SK-N-SH (cell line): ENCODE measurements at regions not wholly inside any gene's neighbourhood (a gene's known extent, or its start where the extent isn't known, plus 50 kb on each side); places are given as distances from the start of the nearest gene placed in this dataset.

Source experiments
- CTCF ChIA-PET: fragments of 300-600, 350-600 bp; formaldehyde crosslinking; extraction: SDS; loops from one replicate; lab custom pipeline; 2021; lab: Yijun Ruan, JAX
- POLR2A ChIA-PET: fragments of 350-600 bp; sonication (Branson Sonifier 250); formaldehyde crosslinking; extraction: SDS; loops from one replicate; lab custom pipeline; 2020; ENCODE audit warnings: antibody characterized with exemption, inconsistent platforms; lab: Yijun Ruan, JAX
- DNase-seq: peaks from one replicate; pipeline ENCODE4 v3.0.0; 2012
- H2AFZ ChIP-seq: fragments of 200-600 bp; sonication (generic); 2 replicates; pipeline ENCODE4 v1.8.1; 2016; ENCODE audit warnings: antibody characterized with exemption, mild to moderate bottlenecking, low read depth
- H3F3A ChIP-seq: fragments of 200-600 bp; sonication (generic); replicated peaks from 2 replicates; pipeline ENCODE3; 2016; ENCODE audit warnings: antibody characterized with exemption, mild to moderate bottlenecking; ENCODE audit not compliant: insufficient read depth
- H3K27ac ChIP-seq, 2 experiments: fragments of 200-500 bp in 1 of 2; fragments of 200-600 bp in 1 of 2; sonication (Bioruptor generic) in 1 of 2; sonication (generic), shearing (Covaris generic) in 1 of 2; 2 replicates each; pipeline versions ENCODE4 v1.5.1 to v1.6.1; 2014 to 2016; ENCODE audit warnings: low read depth in 2 of 2, inconsistent platforms in 1 of 2, low read length in 1 of 2, mild to moderate bottlenecking in 1 of 2, mixed read lengths in 1 of 2
- H3K27me3 ChIP-seq: fragments of 200-600 bp; sonication (generic), shearing (Covaris generic); 2 replicates; pipeline ENCODE4 v1.6.1; 2016; ENCODE audit warnings: mixed run types; ENCODE audit not compliant: insufficient read depth
- H3K36me3 ChIP-seq, 2 experiments: fragments of 200-500 bp in 1 of 2; fragments of 200-600 bp in 1 of 2; sonication (Bioruptor generic) in 1 of 2; sonication (generic) in 1 of 2; replicated peaks in 1 of 2; 2 replicates each; pipeline versions ENCODE3 to v1.5.1; 2014 to 2016; ENCODE audit warnings: low read length in 1 of 2, mild to moderate bottlenecking in 1 of 2; ENCODE audit not compliant: insufficient read depth in 2 of 2, control insufficient read depth in 1 of 2
- H3K4me1 ChIP-seq, 2 experiments: fragments of 200-500 bp in 1 of 2; fragments of 200-600 bp in 1 of 2; sonication (Bioruptor generic) in 1 of 2; sonication (generic), shearing (Covaris generic) in 1 of 2; 2 replicates each; pipeline versions ENCODE4 v1.5.1 to v1.6.1; 2014 to 2016; ENCODE audit warnings: low read depth in 1 of 2, low read length in 1 of 2, mixed run types in 1 of 2; ENCODE audit not compliant: insufficient read depth in 2 of 2, control insufficient read depth in 1 of 2
- H3K4me2 ChIP-seq: fragments of 200-600 bp; sonication (generic), shearing (Covaris generic); 2 replicates; pipeline ENCODE4 v1.6.1; 2017; ENCODE audit warnings: mixed run types
- H3K4me3 ChIP-seq, 2 experiments: fragments of 200-500 bp in 1 of 2; fragments of 200-600 bp in 1 of 2; sonication (Bioruptor generic) in 1 of 2; sonication (generic), shearing (Covaris generic) in 1 of 2; 2 replicates each; pipeline versions ENCODE4 v1.5.1 to v1.8.1; 2014 to 2016; ENCODE audit warnings: low read depth in 2 of 2, inconsistent platforms in 1 of 2, low read length in 1 of 2, mild to moderate bottlenecking in 1 of 2, mixed read lengths in 1 of 2, moderate library complexity in 1 of 2
- H3K79me2 ChIP-seq: fragments of 200-600 bp; sonication (generic); 2 replicates; pipeline ENCODE4 v1.8.1; 2017; ENCODE audit warnings: mild to moderate bottlenecking; ENCODE audit not compliant: insufficient read depth
- H3K9ac ChIP-seq: fragments of 200-600 bp; sonication (generic); 2 replicates; pipeline ENCODE4 v1.6.1; 2017; ENCODE audit warnings: mixed run types
- H3K9me2 ChIP-seq: fragments of 200-600 bp; sonication (generic); 2 replicates; pipeline ENCODE4 v1.6.1; 2017; ENCODE audit warnings: mixed run types
- H3K9me3 ChIP-seq: fragments of 200-600 bp; sonication (generic); 2 replicates; pipeline ENCODE4 v1.6.1; 2017; ENCODE audit warnings: mixed run types, mild to moderate bottlenecking, moderate library complexity
- H4K20me1 ChIP-seq: fragments of 200-600 bp; sonication (generic); 2 replicates; pipeline ENCODE4 v1.6.1; 2017; ENCODE audit warnings: mild to moderate bottlenecking, mixed run types; ENCODE audit not compliant: insufficient read depth
- CHD2 ChIP-seq: fragments of 150-350 bp; IDR thresholded peaks from 2 replicates; pipeline ENCODE4 v1.6.1; 2018; ENCODE audit warnings: low read length; ENCODE audit not compliant: partially characterized antibody
- ELF1 ChIP-seq: IDR thresholded peaks from 2 replicates; pipeline ENCODE4 v1.4.0; 2012
- EP300 ChIP-seq, 2 experiments: IDR thresholded peaks; 2 replicates each; pipeline versions ENCODE4 v1.4.0 to v1.6.1; 2012; ENCODE audit warnings: borderline replicate concordance in 1 of 2, low read depth in 1 of 2, low read length in 1 of 2
- EZH2phosphoT487 ChIP-seq: fragments of 200-600 bp; sonication (generic); IDR thresholded peaks from 2 replicates; pipeline ENCODE4 v1.6.1; 2017; ENCODE audit warnings: low read depth, mixed run types, mild to moderate bottlenecking, antibody characterized with exemption, moderate library complexity, borderline replicate concordance
- FOXM1 ChIP-seq: IDR thresholded peaks from 2 replicates; pipeline ENCODE4 v1.4.0; 2012; ENCODE audit warnings: low read depth, mild to moderate bottlenecking
- GATA2 ChIP-seq: sonication (generic); formaldehyde crosslinking; IDR thresholded peaks from 2 replicates; pipeline ENCODE4 v1.5.0; 2020; ENCODE audit warnings: mild to moderate bottlenecking, missing genetic modification reagents
- JUND ChIP-seq: IDR thresholded peaks from 2 replicates; pipeline ENCODE4 v1.4.0; 2012
- MEF2A ChIP-seq: IDR thresholded peaks from 2 replicates; pipeline ENCODE4 v1.4.0; 2012; ENCODE audit warnings: low read depth, borderline replicate concordance
- NFIC ChIP-seq: IDR thresholded peaks from 2 replicates; pipeline ENCODE4 v1.4.0; 2012; ENCODE audit warnings: borderline replicate concordance
- RAD21 ChIP-seq: IDR thresholded peaks from 2 replicates; pipeline ENCODE4 v1.6.1; 2012; ENCODE audit warnings: mild to moderate bottlenecking, low read length
- RFX5 ChIP-seq: IDR thresholded peaks from 2 replicates; pipeline ENCODE4 v1.6.1; 2012; ENCODE audit warnings: mild to moderate bottlenecking, improper control_type of control experiment, low read length
- SIN3A ChIP-seq: IDR thresholded peaks from 2 replicates; pipeline ENCODE4 v1.6.1; 2012; ENCODE audit warnings: low read depth, mild to moderate bottlenecking, low read length, moderate library complexity, borderline replicate concordance
- SMC3 ChIP-seq: IDR thresholded peaks from 2 replicates; pipeline ENCODE4 v1.6.1; 2012; ENCODE audit warnings: low read depth, low read length, improper control_type of control experiment
- YY1 ChIP-seq: IDR thresholded peaks from 2 replicates; pipeline ENCODE4 v1.4.0; 2012; ENCODE audit warnings: low read depth, mild to moderate bottlenecking
- WGBS: methylation state at CpG from one replicate; pipeline ENCODE4 v1.1.6; 2017; ENCODE audit warnings: low lambda C conversion rate; 5-methylcytosine and 5-hydroxymethylcytosine counted together
- TF ChIP-seq, protein P1 (sequence below): IDR thresholded peaks from 2 replicates; pipeline ENCODE4 v1.6.1; 2012; ENCODE audit warnings: mild to moderate bottlenecking, low read depth, low read length, moderate library complexity
- TF ChIP-seq, protein P2 (sequence below): fragments of 150-350 bp; IDR thresholded peaks from 2 replicates; pipeline ENCODE4 v1.6.1; 2016; ENCODE audit warnings: mild to moderate bottlenecking, low read depth, low read length
- TF ChIP-seq, protein P3 (sequence below): IDR thresholded peaks from 2 replicates; pipeline ENCODE4 v1.4.0; 2012; ENCODE audit warnings: low read depth, borderline replicate concordance
- TF ChIP-seq, protein P4 (sequence below): IDR thresholded peaks from 2 replicates; pipeline ENCODE4 v1.4.0; 2012; ENCODE audit warnings: low read depth, borderline replicate concordance

DNA sequence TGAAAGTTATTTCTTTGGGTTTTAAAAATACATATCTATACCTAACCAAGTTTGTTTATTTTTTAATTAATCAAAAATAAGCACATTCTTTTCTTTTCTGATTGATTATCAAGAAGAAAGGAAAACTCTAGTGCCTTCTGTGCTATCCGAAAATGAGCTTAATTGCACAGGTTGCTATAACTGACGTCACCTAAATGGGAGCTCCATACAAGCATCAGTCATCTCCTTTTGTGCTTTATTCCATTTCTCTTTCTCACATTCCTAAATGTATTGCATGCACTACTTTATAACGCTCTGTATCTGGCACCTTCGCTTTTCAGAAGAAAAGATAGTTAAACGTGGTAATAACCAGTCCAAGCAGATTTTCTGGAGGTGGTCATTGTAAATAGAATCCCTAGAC lies 675.0 kb downstream of the STPG2 start (continued):
- TF ChIP-seq, protein P1, sequence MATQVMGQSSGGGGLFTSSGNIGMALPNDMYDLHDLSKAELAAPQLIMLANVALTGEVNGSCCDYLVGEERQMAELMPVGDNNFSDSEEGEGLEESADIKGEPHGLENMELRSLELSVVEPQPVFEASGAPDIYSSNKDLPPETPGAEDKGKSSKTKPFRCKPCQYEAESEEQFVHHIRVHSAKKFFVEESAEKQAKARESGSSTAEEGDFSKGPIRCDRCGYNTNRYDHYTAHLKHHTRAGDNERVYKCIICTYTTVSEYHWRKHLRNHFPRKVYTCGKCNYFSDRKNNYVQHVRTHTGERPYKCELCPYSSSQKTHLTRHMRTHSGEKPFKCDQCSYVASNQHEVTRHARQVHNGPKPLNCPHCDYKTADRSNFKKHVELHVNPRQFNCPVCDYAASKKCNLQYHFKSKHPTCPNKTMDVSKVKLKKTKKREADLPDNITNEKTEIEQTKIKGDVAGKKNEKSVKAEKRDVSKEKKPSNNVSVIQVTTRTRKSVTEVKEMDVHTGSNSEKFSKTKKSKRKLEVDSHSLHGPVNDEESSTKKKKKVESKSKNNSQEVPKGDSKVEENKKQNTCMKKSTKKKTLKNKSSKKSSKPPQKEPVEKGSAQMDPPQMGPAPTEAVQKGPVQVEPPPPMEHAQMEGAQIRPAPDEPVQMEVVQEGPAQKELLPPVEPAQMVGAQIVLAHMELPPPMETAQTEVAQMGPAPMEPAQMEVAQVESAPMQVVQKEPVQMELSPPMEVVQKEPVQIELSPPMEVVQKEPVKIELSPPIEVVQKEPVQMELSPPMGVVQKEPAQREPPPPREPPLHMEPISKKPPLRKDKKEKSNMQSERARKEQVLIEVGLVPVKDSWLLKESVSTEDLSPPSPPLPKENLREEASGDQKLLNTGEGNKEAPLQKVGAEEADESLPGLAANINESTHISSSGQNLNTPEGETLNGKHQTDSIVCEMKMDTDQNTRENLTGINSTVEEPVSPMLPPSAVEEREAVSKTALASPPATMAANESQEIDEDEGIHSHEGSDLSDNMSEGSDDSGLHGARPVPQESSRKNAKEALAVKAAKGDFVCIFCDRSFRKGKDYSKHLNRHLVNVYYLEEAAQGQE, result no peak
- no peak for TF ChIP-seq RFX5
- no peak for TF ChIP-seq EZH2phosphoT487
- no peak for TF ChIP-seq MEF2A
- TF ChIP-seq FOXM1, result no peak
- no peak for TF ChIP-seq CHD2
- TF ChIP-seq NFIC, result no peak
- no peak for TF ChIP-seq SIN3A
- TF ChIP-seq, all 33 proteins: peak for 0

DNA sequence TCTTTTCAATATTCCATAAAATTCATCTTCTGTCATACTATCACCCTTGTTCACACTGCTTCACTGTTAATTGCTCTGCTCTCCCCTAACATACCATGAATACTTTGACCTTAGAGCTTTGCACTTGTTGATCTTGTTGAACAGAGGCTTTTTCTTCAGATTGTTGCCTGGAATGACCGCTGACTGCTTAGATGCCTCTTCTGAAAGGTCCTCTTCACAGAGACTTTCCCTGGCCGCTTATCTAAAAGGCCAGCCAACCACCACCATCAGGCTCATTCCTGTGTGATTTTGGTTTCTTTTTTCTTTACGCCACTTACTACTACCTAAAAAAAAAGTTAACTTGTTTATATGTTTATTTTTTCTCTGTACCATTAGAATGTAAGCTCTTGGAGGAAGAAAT lies 667.7 kb downstream of the STPG2 start:
- Histone ChIP-seq H3K9ac (no peak overlapping the region), H3K4me1 (no peaks in the 10 kb centered on the region), H2AFZ (no peak overlapping the region), H3K9me3 (no peaks in the 10 kb centered on the region), H4K20me1 (no peaks in the 10 kb centered on the region), H3K27me3 (no peaks in the 10 kb centered on the region), H3K4me3 (no peak overlapping the region), H3K27ac (no peak overlapping the region), H3K36me3 (no peaks in the 10 kb centered on the region), H3K79me2 (no peaks in the 10 kb centered on the region), H3K9me2 (no peaks in the 10 kb centered on the region), H3F3A (no peaks in the 10 kb centered on the region), H3K4me2 (no peak overlapping the region)
- POLR2A ChIA-PET, result no interaction called here
- 74% methylated on average over 3 of the region's 3 CpGs for WGBS
- CTCF ChIA-PET, result no interaction called here
- TF ChIP-seq ELF1 (no peak), EP300 (IDR thresholded peaks at IDR 0.05; ENCODE audit: borderline replicate concordance in 1 of 2, low read depth in 1 of 2, low read length in 1 of 2) (no peak), SMC3 (no peak), YY1 (no peak), GATA2 (CRISPR knock-in tag) (no peak), JUND (no peak), CHD2 (no peak), FOXM1 (no peak), RAD21 (no peak)
- TF ChIP-seq, protein P2, sequence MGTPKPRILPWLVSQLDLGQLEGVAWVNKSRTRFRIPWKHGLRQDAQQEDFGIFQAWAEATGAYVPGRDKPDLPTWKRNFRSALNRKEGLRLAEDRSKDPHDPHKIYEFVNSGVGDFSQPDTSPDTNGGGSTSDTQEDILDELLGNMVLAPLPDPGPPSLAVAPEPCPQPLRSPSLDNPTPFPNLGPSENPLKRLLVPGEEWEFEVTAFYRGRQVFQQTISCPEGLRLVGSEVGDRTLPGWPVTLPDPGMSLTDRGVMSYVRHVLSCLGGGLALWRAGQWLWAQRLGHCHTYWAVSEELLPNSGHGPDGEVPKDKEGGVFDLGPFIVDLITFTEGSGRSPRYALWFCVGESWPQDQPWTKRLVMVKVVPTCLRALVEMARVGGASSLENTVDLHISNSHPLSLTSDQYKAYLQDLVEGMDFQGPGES, result no peak
- TF ChIP-seq, protein P3, sequence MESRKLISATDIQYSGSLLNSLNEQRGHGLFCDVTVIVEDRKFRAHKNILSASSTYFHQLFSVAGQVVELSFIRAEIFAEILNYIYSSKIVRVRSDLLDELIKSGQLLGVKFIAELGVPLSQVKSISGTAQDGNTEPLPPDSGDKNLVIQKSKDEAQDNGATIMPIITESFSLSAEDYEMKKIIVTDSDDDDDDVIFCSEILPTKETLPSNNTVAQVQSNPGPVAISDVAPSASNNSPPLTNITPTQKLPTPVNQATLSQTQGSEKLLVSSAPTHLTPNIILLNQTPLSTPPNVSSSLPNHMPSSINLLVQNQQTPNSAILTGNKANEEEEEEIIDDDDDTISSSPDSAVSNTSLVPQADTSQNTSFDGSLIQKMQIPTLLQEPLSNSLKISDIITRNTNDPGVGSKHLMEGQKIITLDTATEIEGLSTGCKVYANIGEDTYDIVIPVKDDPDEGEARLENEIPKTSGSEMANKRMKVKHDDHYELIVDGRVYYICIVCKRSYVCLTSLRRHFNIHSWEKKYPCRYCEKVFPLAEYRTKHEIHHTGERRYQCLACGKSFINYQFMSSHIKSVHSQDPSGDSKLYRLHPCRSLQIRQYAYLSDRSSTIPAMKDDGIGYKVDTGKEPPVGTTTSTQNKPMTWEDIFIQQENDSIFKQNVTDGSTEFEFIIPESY, result no peak
- TF ChIP-seq, protein P4, sequence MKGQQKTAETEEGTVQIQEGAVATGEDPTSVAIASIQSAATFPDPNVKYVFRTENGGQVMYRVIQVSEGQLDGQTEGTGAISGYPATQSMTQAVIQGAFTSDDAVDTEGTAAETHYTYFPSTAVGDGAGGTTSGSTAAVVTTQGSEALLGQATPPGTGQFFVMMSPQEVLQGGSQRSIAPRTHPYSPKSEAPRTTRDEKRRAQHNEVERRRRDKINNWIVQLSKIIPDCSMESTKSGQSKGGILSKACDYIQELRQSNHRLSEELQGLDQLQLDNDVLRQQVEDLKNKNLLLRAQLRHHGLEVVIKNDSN, result no peak
- no peak for DNase-seq
